Psoas muscle (tissue), 7 donors: ENCODE measurements at regions not wholly inside any gene's neighbourhood (a gene's known extent, or its start where the extent isn't known, plus 50 kb on each side); places are given as distances from the start of the nearest gene placed in this dataset.
"Not testable (repeated sequence)": the region's sequence is repeated elsewhere in the genome, so short reads cannot be mapped to it uniquely, and the experiment has no call there.

Experiments
- ATAC-seq, 4 donors: fragments of 200-7000 bp; cut with Tn5 transposase; one replicate each; pipeline ENCODE4 v1.9.1; 2020; ENCODE audit warnings: moderate library complexity in 3 of 4, mild to moderate bottlenecking in 2 of 4
- DNase-seq, 2 donors: peaks; one replicate each; pipeline ENCODE4 v3.0.0-alpha.2; 2020
- H3K27ac ChIP-seq: fragments of 200-600 bp; one replicate; pipeline ENCODE4 v1.8.0; 2022
- H3K27me3 ChIP-seq, 3 donors: fragments of 200-600 bp in 1 of 3; one replicate each; pipeline versions ENCODE4 v1.6.1 to v1.8.0; 2013 to 2022; ENCODE audit warnings: low read length in 2 of 3, mild to moderate bottlenecking in 2 of 3, moderate library complexity in 1 of 3; ENCODE audit not compliant: insufficient read depth in 3 of 3
- H3K36me3 ChIP-seq, 2 donors: fragments of 200-600 bp in 1 of 2; one replicate each; pipeline versions ENCODE4 v1.6.1 to v1.8.0; 2013 to 2022; ENCODE audit warnings: low read depth in 1 of 2, mild to moderate bottlenecking in 1 of 2, moderate library complexity in 1 of 2; ENCODE audit not compliant: insufficient read depth in 1 of 2
- H3K4me1 ChIP-seq: fragments of 200-600 bp; one replicate; pipeline ENCODE4 v1.8.0; 2022
- H3K4me3 ChIP-seq: fragments of 200-600 bp; one replicate; pipeline ENCODE4 v1.8.0; 2022; ENCODE audit warnings: mild to moderate bottlenecking
- H3K9me3 ChIP-seq: fragments of 200-600 bp; one replicate; pipeline ENCODE4 v1.8.0; 2022
- CTCF ChIP-seq: fragments of 200-600 bp; IDR thresholded peaks from one replicate; pipeline ENCODE4 v1.8.0; 2022; ENCODE audit warnings: antibody characterized with exemption
- WGBS, 3 donors: extraction: QIAGEN DNeasy Blood & Tissue Kit; methylation state at CpG; one replicate each; pipeline versions ENCODE4 v1.1.6 to v1.1.7; 2013; 5-methylcytosine and 5-hydroxymethylcytosine counted together
- intact Hi-C, 2 donors: fragments of 100-400 bp; cut with DNase I; formaldehyde crosslinking; loops; one replicate each; pipeline versions ENCODE4 v1.11.0 to v1.14.2; 2022
- donor health status: healthy with polysubstance abuse.
- donor health status: DM: no; HTN: no; CAD: no; lungs with moderate emphysema.
- donor health status: Bipolar disorder and iron deficiency.
- donor health status: healthy.
- donor health status: DM: yes; HTN: yes; CAD: no.
- donor health status: DM: no; HTN: no; CAD: no.
- donor health status: DM: yes; HTN: yes; CAD: no.

- no peak overlapping the region for H3K4me3 ChIP-seq
- intact Hi-C loops = no loop called here
- WGBS, 3 donors = 13 to 40% (median 17%) methylated on average over 3 of the region's 3 CpGs
- peaks cover 7% of the 10 kb centered on the region for H3K9me3 ChIP-seq
- TF ChIP-seq CTCF = no peak
- no peaks in the 10 kb centered on the region for H3K4me1 ChIP-seq
- H3K27me3 ChIP-seq = no peaks in the 10 kb centered on the region
- no peak overlapping the region for H3K27ac ChIP-seq
- DNase-seq = no peak
- H3K36me3 ChIP-seq = no peaks in the 10 kb centered on the region
- no peak for ATAC-seq
These were observed 904.1 kb downstream of the OTOL1 start for GRCh38 chr3:162400697-162401096.

DNA sequence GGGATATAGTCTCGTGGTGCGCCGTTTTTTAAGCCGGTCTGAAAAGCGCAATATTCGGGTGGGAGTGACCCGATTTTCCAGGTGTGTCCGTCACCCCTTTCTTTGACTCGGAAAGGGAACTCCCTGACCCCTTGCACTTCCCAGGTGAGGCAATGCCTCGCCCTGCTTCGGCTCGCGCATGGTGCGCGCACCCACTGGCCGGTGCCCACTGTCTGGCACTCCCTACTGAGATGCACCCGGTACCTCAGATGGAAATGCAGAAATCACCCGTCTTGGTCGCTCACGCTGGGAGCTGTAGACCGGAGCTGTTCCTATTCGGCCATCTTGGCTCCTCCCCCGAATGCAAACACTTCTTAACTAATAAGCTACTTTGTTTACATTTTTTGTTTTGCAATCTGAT, 914.9 kb downstream of the OTOL1 start:
- ATAC-seq, H3K4me1 ChIP-seq, DNase-seq, H3K9me3 ChIP-seq, H3K4me3 ChIP-seq, intact Hi-C loops, H3K36me3 ChIP-seq, H3K27ac ChIP-seq, H3K27me3 ChIP-seq: not testable (repeated sequence)
- 89 to 92% (median 91%) methylated on average over 14 to 20 of the region's 23 CpGs for WGBS, 3 donors

GRCh38 chr3:162421721-162422120, 925.1 kb downstream of the OTOL1 start:
- DNase-seq = no peak
- no peak for ATAC-seq
- Histone ChIP-seq H3K4me1 (no peaks in the 10 kb centered on the region), H3K27ac (no peak overlapping the region), H3K9me3 (no peaks in the 10 kb centered on the region), H3K27me3 (no peaks in the 10 kb centered on the region), H3K36me3 (no peaks in the 10 kb centered on the region), H3K4me3 (no peak overlapping the region)
- intact Hi-C loops = no loop called here
- TF ChIP-seq CTCF = no peak

GRCh38 chr3:162428192-162428591, 931.6 kb downstream of the OTOL1 start:
- ATAC-seq = no peak
- H3K9me3 ChIP-seq = no peaks in the 10 kb centered on the region

DNA sequence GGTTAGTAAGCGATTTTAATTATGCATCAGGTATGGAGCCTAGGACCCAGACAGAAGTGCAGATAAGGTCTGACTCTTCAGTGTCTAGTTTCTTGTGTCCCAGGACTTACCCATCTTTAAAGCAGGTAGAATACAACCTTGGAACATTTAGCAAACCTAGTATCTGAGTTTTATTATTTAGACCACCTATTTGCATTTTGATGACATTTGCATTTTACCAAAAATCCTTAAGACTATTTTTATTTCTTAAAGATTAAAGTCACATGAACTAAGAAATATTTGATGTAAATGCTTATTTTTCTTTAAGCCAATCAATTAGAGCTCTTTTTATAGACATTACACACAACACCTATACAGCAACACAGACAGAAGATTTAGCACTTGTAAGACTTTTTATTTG, 939.1 kb downstream of the OTOL1 start:
- ATAC-seq = no peak
- no peak for DNase-seq
- Histone ChIP-seq H3K27ac (no peak overlapping the region), H3K36me3 (no peaks in the 10 kb centered on the region), H3K4me3 (no peak overlapping the region), H3K27me3 (no peaks in the 10 kb centered on the region), H3K4me1 (no peaks in the 10 kb centered on the region), H3K9me3 (peaks cover 3% of the 10 kb centered on the region)
- TF ChIP-seq CTCF = no peak
- intact Hi-C loops = no loop called here
- 95 to 96% (median 95%) methylated on average over 1 of the region's 1 CpG for WGBS, 3 donors

More at GRCh38 chr3:162428192-162428591, 931.6 kb downstream of the OTOL1 start:
- Histone ChIP-seq H3K36me3 (no peaks in the 10 kb centered on the region), H3K4me1 (no peaks in the 10 kb centered on the region), H3K4me3 (no peak overlapping the region), H3K27ac (no peak overlapping the region), H3K27me3 (no peaks in the 10 kb centered on the region)
- 45 to 75% (median 47%) methylated on average over 2 of the region's 2 CpGs for WGBS, 3 donors
- intact Hi-C loops = no loop called here
- no peak for TF ChIP-seq CTCF
- no peak for DNase-seq
